ENCODE measurements at regions not wholly inside any gene's neighbourhood (a gene's known extent, or its start where the extent isn't known, plus 50 kb on each side); places are given as distances from the start of the nearest gene placed in this dataset.

DNA sequence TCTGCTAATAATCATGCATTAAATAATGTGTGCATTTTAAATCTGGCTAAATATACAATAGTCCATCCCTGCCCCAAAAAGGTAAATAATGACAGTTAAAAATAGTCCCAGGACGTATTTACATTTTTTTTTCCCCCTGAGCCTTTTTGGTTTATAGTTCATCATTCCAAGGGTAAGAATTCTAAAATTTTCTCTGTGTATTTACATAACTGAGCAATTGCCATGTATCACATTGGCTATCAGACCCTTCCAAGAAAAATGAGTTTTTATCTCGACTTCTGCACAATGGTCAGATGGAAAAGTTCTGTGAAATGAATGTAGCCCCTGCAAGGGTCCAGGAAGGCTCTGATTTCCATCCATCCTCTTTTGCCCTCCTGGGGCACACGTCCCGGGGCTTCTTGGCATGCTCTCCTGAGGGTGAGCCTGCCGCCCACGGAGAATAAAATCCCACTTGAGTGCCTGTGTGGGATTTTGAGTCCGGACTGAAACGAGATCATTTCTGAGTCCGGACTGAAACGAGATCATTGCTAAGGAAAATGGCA, 94.1 kb upstream of the ANO1 start:
- no peaks in the 10 kb centered on the region for H3K36me3 ChIP-seq (ENCODE audit: control insufficient read depth in 2 of 2, insufficient read depth in 2 of 2, low read length in 1 of 2)
- DNase-seq (ENCODE audit: low read depth, low spot score) (no peak), FAIRE-seq (no peak), ATAC-seq (no peak)
- H3K4me2 ChIP-seq (ENCODE audit: control insufficient read depth, insufficient read depth), result no peak overlapping the region
- RAD21 ChIA-PET (ENCODE audit: unreplicated experiment), result no interaction called here
- no peaks in the 10 kb centered on the region for H3K4me1 ChIP-seq (ENCODE audit: control insufficient read depth, insufficient read depth, low read length)
- peaks cover 10 to 14% of the 10 kb centered on the region in 2 experiments; a peak in 3 of 4 replicates for H3K27me3 ChIP-seq (replicated peaks in 1 of 2; ENCODE audit: control insufficient read depth in 2 of 2, insufficient read depth in 2 of 2, low read length in 1 of 2)
- 2% methylated on average over 9 of the region's 10 CpGs for WGBS (ENCODE audit: insufficient coverage, insufficient replicate concordance, low lambda C conversion rate, missing lambda C conversion rate)
- CTCF ChIA-PET, result no interaction called here
- no peaks in the 10 kb centered on the region for H4K20me1 ChIP-seq (ENCODE audit: control insufficient read depth, insufficient read depth)
- H3K79me2 ChIP-seq (ENCODE audit: control insufficient read depth, insufficient read depth, low read length), result no peaks in the 10 kb centered on the region
- TF ChIP-seq CHD4 (IDR thresholded peaks at IDR 0.05) (no peak), BRCA1 (IDR thresholded peaks at IDR 0.05; ENCODE audit: low read depth, low read length) (no peak), RBBP5 (conservative IDR thresholded peaks at IDR 0.05) (no peak), HCFC1 (IDR thresholded peaks at IDR 0.05; ENCODE audit: low read length) (no peak), TBL1XR1 (IDR thresholded peaks at IDR 0.05; ENCODE audit: low read depth, low read length) (no peak), MYC (IDR thresholded peaks at IDR 0.05; ENCODE audit: insufficient read depth, insufficient read length, insufficient replicate concordance, low read length, severe bottlenecking) (no peak), IKZF1 (conservative IDR thresholded peaks at IDR 0.05) (no peak), WRNIP1 (IDR thresholded peaks at IDR 0.05; ENCODE audit: borderline replicate concordance, low read depth, low read length) (no peak), PML (IDR thresholded peaks at IDR 0.05; ENCODE audit: low read length) (no peak), SMAD5 (IDR thresholded peaks at IDR 0.05; ENCODE audit: low read depth) (no peak)
- TF ChIP-seq, protein P1, sequence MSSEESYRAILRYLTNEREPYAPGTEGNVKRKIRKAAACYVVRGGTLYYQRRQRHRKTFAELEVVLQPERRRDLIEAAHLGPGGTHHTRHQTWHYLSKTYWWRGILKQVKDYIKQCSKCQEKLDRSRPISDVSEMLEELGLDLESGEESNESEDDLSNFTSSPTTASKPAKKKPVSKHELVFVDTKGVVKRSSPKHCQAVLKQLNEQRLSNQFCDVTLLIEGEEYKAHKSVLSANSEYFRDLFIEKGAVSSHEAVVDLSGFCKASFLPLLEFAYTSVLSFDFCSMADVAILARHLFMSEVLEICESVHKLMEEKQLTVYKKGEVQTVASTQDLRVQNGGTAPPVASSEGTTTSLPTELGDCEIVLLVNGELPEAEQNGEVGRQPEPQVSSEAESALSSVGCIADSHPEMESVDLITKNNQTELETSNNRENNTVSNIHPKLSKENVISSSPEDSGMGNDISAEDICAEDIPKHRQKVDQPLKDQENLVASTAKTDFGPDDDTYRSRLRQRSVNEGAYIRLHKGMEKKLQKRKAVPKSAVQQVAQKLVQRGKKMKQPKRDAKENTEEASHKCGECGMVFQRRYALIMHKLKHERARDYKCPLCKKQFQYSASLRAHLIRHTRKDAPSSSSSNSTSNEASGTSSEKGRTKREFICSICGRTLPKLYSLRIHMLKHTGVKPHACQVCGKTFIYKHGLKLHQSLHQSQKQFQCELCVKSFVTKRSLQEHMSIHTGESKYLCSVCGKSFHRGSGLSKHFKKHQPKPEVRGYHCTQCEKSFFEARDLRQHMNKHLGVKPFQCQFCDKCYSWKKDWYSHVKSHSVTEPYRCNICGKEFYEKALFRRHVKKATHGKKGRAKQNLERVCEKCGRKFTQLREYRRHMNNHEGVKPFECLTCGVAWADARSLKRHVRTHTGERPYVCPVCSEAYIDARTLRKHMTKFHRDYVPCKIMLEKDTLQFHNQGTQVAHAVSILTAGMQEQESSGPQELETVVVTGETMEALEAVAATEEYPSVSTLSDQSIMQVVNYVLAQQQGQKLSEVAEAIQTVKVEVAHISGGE (CRISPR knock-in tag; IDR thresholded peaks at IDR 0.05), result no peak
- TF ChIP-seq, protein P2, sequence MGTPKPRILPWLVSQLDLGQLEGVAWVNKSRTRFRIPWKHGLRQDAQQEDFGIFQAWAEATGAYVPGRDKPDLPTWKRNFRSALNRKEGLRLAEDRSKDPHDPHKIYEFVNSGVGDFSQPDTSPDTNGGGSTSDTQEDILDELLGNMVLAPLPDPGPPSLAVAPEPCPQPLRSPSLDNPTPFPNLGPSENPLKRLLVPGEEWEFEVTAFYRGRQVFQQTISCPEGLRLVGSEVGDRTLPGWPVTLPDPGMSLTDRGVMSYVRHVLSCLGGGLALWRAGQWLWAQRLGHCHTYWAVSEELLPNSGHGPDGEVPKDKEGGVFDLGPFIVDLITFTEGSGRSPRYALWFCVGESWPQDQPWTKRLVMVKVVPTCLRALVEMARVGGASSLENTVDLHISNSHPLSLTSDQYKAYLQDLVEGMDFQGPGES (IDR thresholded peaks at IDR 0.05), result no peak
- TF ChIP-seq, protein P3, sequence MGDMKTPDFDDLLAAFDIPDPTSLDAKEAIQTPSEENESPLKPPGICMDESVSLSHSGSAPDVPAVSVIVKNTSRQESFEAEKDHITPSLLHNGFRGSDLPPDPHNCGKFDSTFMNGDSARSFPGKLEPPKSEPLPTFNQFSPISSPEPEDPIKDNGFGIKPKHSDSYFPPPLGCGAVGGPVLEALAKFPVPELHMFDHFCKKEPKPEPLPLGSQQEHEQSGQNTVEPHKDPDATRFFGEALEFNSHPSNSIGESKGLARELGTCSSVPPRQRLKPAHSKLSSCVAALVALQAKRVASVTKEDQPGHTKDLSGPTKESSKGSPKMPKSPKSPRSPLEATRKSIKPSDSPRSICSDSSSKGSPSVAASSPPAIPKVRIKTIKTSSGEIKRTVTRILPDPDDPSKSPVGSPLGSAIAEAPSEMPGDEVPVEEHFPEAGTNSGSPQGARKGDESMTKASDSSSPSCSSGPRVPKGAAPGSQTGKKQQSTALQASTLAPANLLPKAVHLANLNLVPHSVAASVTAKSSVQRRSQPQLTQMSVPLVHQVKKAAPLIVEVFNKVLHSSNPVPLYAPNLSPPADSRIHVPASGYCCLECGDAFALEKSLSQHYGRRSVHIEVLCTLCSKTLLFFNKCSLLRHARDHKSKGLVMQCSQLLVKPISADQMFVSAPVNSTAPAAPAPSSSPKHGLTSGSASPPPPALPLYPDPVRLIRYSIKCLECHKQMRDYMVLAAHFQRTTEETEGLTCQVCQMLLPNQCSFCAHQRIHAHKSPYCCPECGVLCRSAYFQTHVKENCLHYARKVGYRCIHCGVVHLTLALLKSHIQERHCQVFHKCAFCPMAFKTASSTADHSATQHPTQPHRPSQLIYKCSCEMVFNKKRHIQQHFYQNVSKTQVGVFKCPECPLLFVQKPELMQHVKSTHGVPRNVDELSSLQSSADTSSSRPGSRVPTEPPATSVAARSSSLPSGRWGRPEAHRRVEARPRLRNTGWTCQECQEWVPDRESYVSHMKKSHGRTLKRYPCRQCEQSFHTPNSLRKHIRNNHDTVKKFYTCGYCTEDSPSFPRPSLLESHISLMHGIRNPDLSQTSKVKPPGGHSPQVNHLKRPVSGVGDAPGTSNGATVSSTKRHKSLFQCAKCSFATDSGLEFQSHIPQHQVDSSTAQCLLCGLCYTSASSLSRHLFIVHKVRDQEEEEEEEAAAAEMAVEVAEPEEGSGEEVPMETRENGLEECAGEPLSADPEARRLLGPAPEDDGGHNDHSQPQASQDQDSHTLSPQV (IDR thresholded peaks at IDR 0.05), result no peak
- no peaks in the 10 kb centered on the region for H3K9me3 ChIP-seq (replicated peaks; ENCODE audit: control insufficient read depth, insufficient read depth, low read length)
- H3K4me3 ChIP-seq, result no peak overlapping the region
- intact Hi-C loops (cut with micrococcal nuclease; ENCODE audit: unreplicated experiment), result no loop called here
- no TSS peak for BruUV-seq (replicated peaks)
- H2AFZ ChIP-seq (ENCODE audit: control insufficient read depth, low read depth, low read length), result no peak overlapping the region
- H3K9ac ChIP-seq (ENCODE audit: control insufficient read depth, insufficient read depth, low read length), result no peak overlapping the region
- in situ Hi-C loops (cut with MboI), result no loop called here
- H3K27ac ChIP-seq (ENCODE audit: control insufficient read depth, insufficient read depth), result no peak overlapping the region
- SMC1A ChIA-PET (ENCODE audit: uncharacterized antibody, unreplicated experiment), result no interaction called here
- POLR2A ChIA-PET, result no interaction called here

All from GM12878 (cell line).